HEK293T (cell line): ENCODE measurements at regions not wholly inside any gene's neighbourhood (a gene's known extent, or its start where the extent isn't known, plus 50 kb on each side); places are given as distances from the start of the nearest gene placed in this dataset.

ENCODE experiments used
- ARNT ChIP-seq: fragments of 450-650 bp; IDR thresholded peaks from 2 replicates; pipeline ENCODE4 v1.6.1; 2017; ENCODE audit warnings: mild to moderate bottlenecking
- BHLHE40 ChIP-seq: fragments of 450-650 bp; IDR thresholded peaks from 2 replicates; pipeline ENCODE4 v1.6.1; 2016; ENCODE audit warnings: mild to moderate bottlenecking, moderate library complexity, borderline replicate concordance
- ELF4 ChIP-seq: fragments of 450-650 bp; IDR thresholded peaks from 2 replicates; pipeline ENCODE4 v1.6.1; 2017; ENCODE audit warnings: antibody characterized with exemption
- FOXM1 ChIP-seq: fragments of 450-650 bp; IDR thresholded peaks from 2 replicates; pipeline ENCODE4 v1.6.1; 2017; ENCODE audit warnings: mild to moderate bottlenecking, borderline replicate concordance
- HDGF ChIP-seq: fragments of 450-650 bp; IDR thresholded peaks from 2 replicates; pipeline ENCODE4 v1.6.1; 2017; ENCODE audit warnings: antibody characterized with exemption, borderline replicate concordance
- PKNOX1 ChIP-seq: fragments of 450-650 bp; IDR thresholded peaks from 2 replicates; pipeline ENCODE4 v1.6.1; 2016
- SP1 ChIP-seq: fragments of 450-650 bp; IDR thresholded peaks from 2 replicates; pipeline ENCODE4 v1.6.1; 2017
- SUZ12 ChIP-seq: fragments of 450-650 bp; IDR thresholded peaks from 2 replicates; pipeline ENCODE4 v1.6.1; 2016; ENCODE audit warnings: mild to moderate bottlenecking

GRCh38 chr12:37547611-37548010 lies 769.0 kb upstream of the ALG10B start:
- TF ChIP-seq SP1 (no peak), FOXM1 (no peak), HDGF (no peak), BHLHE40 (no peak), ELF4 (no peak), ARNT (no peak), SUZ12 (no peak), PKNOX1 (no peak)
